CD4-positive, CD25-positive, alpha-beta regulatory T cell (primary cell): ENCODE measurements at regions not wholly inside any gene's neighbourhood (a gene's known extent, or its start where the extent isn't known, plus 50 kb on each side); places are given as distances from the start of the nearest gene placed in this dataset.

Source experiments
- ATAC-seq, 2 donors: fragments of 150-1000 bp; cut with Tn5 transposase; one replicate each; pipeline ENCODE4 v1.10.0; 2021; ENCODE audit warnings: low read depth in 2 of 2, moderate number of reproducible peaks in 2 of 2, moderate library complexity in 1 of 2
- DNase-seq, 3 donors: peaks; one replicate each; pipeline versions ENCODE4 v3.0.0 to v3.0.0-alpha.2; 2012 to 2022; ENCODE audit warnings: mixed read lengths in 1 of 3
- H3K27ac ChIP-seq: one replicate; pipeline ENCODE4 v1.7.0; 2013; ENCODE audit warnings: mild to moderate bottlenecking, low read length; ENCODE audit not compliant: insufficient read depth, poor library complexity, severe bottlenecking
- H3K27me3 ChIP-seq: one replicate; pipeline ENCODE4 v1.7.0; 2013; ENCODE audit warnings: low read length; ENCODE audit not compliant: control insufficient read depth, insufficient read depth
- H3K36me3 ChIP-seq: one replicate; pipeline ENCODE4 v1.7.0; 2013; ENCODE audit warnings: mild to moderate bottlenecking, low read length, moderate library complexity; ENCODE audit not compliant: control insufficient read depth, insufficient read depth
- H3K4me1 ChIP-seq: 2 replicates; pipeline ENCODE4 v1.7.0; 2013; ENCODE audit warnings: mild to moderate bottlenecking, low read length; ENCODE audit not compliant: insufficient read depth, control insufficient read depth, poor library complexity, severe bottlenecking
- H3K4me3 ChIP-seq: one replicate; pipeline ENCODE4 v1.7.0; 2013; ENCODE audit warnings: low read depth, mild to moderate bottlenecking, low read length, moderate library complexity
- H3K9me3 ChIP-seq, 2 experiments: 1 replicate in 1 of 2; 2 replicates in 1 of 2; pipeline ENCODE4 v1.7.0; 2013; ENCODE audit warnings: low read length in 2 of 2, mild to moderate bottlenecking in 1 of 2, moderate library complexity in 1 of 2; ENCODE audit not compliant: control insufficient read depth in 2 of 2
- H3K27ac Mint-ChIP-seq, 3 donors: one replicate each; pipeline ENCODE4 v1.8.0; 2020 to 2022; ENCODE audit warnings: mild to moderate bottlenecking in 3 of 3, mixed read lengths in 3 of 3, moderate library complexity in 2 of 3
- H3K27me3 Mint-ChIP-seq: one replicate; pipeline ENCODE4 v1.8.0; 2022; ENCODE audit warnings: mild to moderate bottlenecking, mixed read lengths
- H3K36me3 Mint-ChIP-seq: one replicate; pipeline ENCODE4 v1.8.0; 2020; ENCODE audit warnings: mixed read lengths
- H3K4me1 Mint-ChIP-seq, 4 donors: one replicate each; pipeline ENCODE4 v1.8.0; 2020 to 2022; ENCODE audit warnings: mixed read lengths in 4 of 4, mild to moderate bottlenecking in 1 of 4
- H3K4me3 Mint-ChIP-seq, 4 donors: one replicate each; pipeline ENCODE4 v1.8.0; 2020 to 2022; ENCODE audit warnings: mild to moderate bottlenecking in 4 of 4, mixed read lengths in 4 of 4, moderate library complexity in 3 of 4
- H3K9me3 Mint-ChIP-seq, 7 donors: one replicate each; pipeline ENCODE4 v1.8.0; 2020 to 2022; ENCODE audit warnings: mixed read lengths in 7 of 7, mild to moderate bottlenecking in 3 of 7, moderate library complexity in 2 of 7

DNA sequence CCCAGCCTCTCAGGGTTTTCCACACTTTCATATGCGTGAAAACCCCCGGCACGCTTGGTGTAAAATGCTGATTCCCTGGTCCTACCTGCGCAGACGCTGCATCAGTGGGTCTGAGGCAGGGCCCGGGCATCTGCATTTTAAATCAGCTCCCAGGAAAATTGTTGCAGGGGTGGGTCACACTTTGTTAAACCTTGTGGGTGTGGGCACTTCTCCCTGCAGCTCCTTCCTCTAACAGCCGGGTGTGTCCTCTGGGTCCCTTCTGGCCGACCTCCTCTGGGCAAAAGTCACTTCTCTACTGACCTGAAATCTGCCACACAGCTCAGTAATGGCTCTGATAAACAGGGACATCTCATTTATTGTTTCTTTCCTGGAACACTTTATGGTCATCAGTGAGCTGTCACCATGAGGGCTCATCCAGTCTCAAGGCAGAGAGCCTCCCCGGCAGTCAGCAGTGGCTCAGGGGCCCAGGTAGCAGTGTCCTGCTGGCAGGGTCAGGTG lies 52.8 kb upstream of the TMPRSS2 start:
- Histone ChIP-seq H3K27me3 (no peaks in the 10 kb centered on the region), H3K9me3 (no peaks in the 10 kb centered on the region), H3K36me3 (no peaks in the 10 kb centered on the region), H3K4me3 (no peak overlapping the region), H3K4me1 (no peaks in the 10 kb centered on the region), H3K27ac (no peak overlapping the region)
- Mint-ChIP-seq H3K4me1 (peaks cover 0 to 7% (median 2%) of the 10 kb centered on the region in 4 donors), H3K27me3 (peaks cover 14% of the 10 kb centered on the region), H3K27ac (no peak overlapping the region), H3K9me3 (peaks cover 0 to 2% (median 0%) of the 10 kb centered on the region in 7 donors), H3K36me3 (peaks cover 3% of the 10 kb centered on the region), H3K4me3 (no peak overlapping the region)
- no peak for DNase-seq
- ATAC-seq, result no peak

- Mint-ChIP-seq H3K36me3 (peaks cover under 1% of the 10 kb centered on the region), H3K4me3 (peak overlapping the region in 1 of 4 donors; percentile 79), H3K27me3 (peaks cover 10% of the 10 kb centered on the region), H3K27ac (no peak overlapping the region), H3K9me3 (peaks cover 0 to 4% (median 0%) of the 10 kb centered on the region in 7 donors), H3K4me1 (peaks cover 0 to 7% (median under 1%) of the 10 kb centered on the region in 4 donors)
- no peaks in the 10 kb centered on the region for H3K36me3 ChIP-seq
- H3K9me3 ChIP-seq, result no peaks in the 10 kb centered on the region
- no peaks in the 10 kb centered on the region for H3K27me3 ChIP-seq
- H3K27ac ChIP-seq, result no peak overlapping the region
- no peak overlapping the region for H3K4me3 ChIP-seq
- DNase-seq (no peak), ATAC-seq (no peak)
- H3K4me1 ChIP-seq, result no peaks in the 10 kb centered on the region
Observed at GRCh38 chr21:41559658-41560631, 52.0 kb upstream of the TMPRSS2 start.

- Mint-ChIP-seq H3K4me1 (peaks cover 0 to 7% (median 0%) of the 10 kb centered on the region in 4 donors), H3K9me3 (peaks cover 0 to 4% (median 0%) of the 10 kb centered on the region in 7 donors)
- ATAC-seq, result no peak
Observed at GRCh38 chr21:41558842-41559241, 50.9 kb upstream of the TMPRSS2 start.

DNA sequence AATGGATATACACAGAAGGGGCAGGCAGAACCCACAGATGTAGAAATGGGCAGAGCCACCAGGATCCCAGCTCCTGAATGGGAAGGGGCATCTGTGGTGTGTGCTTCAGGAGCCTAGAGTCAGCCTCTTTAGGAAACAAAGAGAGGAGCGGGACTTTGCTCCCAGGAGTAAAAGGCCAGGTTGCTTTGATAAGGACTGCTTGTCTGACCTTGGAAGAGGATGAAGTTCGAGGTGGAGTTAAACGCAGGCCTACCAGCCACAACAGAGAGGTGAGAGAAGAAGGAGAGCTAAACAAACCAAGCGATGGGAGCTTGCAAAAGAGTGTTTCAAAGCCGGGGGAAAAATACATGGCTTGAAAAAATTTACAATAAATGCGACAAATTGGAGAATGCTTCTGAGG lies 49.9 kb upstream of the TMPRSS2 start:
- DNase-seq (no peak), ATAC-seq (no peak)
- peaks cover 0 to 7% (median 0%) of the 10 kb centered on the region in 4 donors for H3K4me1 Mint-ChIP-seq
- peaks cover 0 to 4% (median 0%) of the 10 kb centered on the region in 7 donors for H3K9me3 Mint-ChIP-seq
- H3K27me3 Mint-ChIP-seq, result peaks cover 8% of the 10 kb centered on the region
- H3K27ac Mint-ChIP-seq, result no peak overlapping the region
- H3K36me3 Mint-ChIP-seq, result no peaks in the 10 kb centered on the region
- Histone ChIP-seq H3K9me3 (no peaks in the 10 kb centered on the region), H3K4me3 (no peak overlapping the region), H3K36me3 (no peaks in the 10 kb centered on the region), H3K4me1 (no peaks in the 10 kb centered on the region), H3K27ac (no peak overlapping the region), H3K27me3 (no peaks in the 10 kb centered on the region)
- no peak overlapping the region for H3K4me3 Mint-ChIP-seq

More at GRCh38 chr21:41558842-41559241, 50.9 kb upstream of the TMPRSS2 start:
- Histone ChIP-seq H3K4me3 (no peak overlapping the region), H3K27me3 (no peaks in the 10 kb centered on the region), H3K36me3 (no peaks in the 10 kb centered on the region), H3K4me1 (no peaks in the 10 kb centered on the region), H3K9me3 (no peaks in the 10 kb centered on the region), H3K27ac (no peak overlapping the region)
- Mint-ChIP-seq H3K27ac (no peak overlapping the region), H3K27me3 (peaks cover 8% of the 10 kb centered on the region), H3K36me3 (no peaks in the 10 kb centered on the region), H3K4me3 (no peak overlapping the region)
- DNase-seq, result no peak
